Right lobe of liver (tissue), 6 donors: ENCODE measurements at regions not wholly inside any gene's neighbourhood (a gene's known extent, or its start where the extent isn't known, plus 50 kb on each side); places are given as distances from the start of the nearest gene placed in this dataset.

ENCODE experiments used
- ATAC-seq, 4 donors: fragments of 200-7000 bp; cut with Tn5 transposase; one replicate each; pipeline ENCODE4 v1.9.1; 2020; ENCODE audit warnings: mild to moderate bottlenecking in 4 of 4, moderate library complexity in 4 of 4
- DNase-seq, 3 donors: peaks; one replicate each; pipeline ENCODE4 v3.0.0-alpha.2; 2020
- H3K27ac ChIP-seq, 3 donors: fragments of 200-600 bp; one replicate each; pipeline ENCODE4 v1.8.0; 2022
- H3K27me3 ChIP-seq, 2 donors: fragments of 200-600 bp; one replicate each; pipeline ENCODE4 v1.8.0; 2022
- H3K36me3 ChIP-seq, 4 donors: fragments of 200-600 bp; sonication (generic) in 1 of 4; one replicate each; pipeline versions ENCODE4 v1.5.1 to v1.8.0; 2017 to 2022; ENCODE audit warnings: control low read depth in 1 of 4
- H3K4me1 ChIP-seq, 4 donors: fragments of 200-600 bp; sonication (generic) in 1 of 4; one replicate each; pipeline versions ENCODE4 v1.5.1 to v1.8.0; 2017 to 2022; ENCODE audit warnings: control low read depth in 1 of 4
- H3K4me3 ChIP-seq, 3 donors: fragments of 200-600 bp; one replicate each; pipeline ENCODE4 v1.8.0; 2022
- H3K9me3 ChIP-seq, 4 donors: fragments of 200-600 bp; sonication (generic) in 1 of 4; one replicate each; pipeline versions ENCODE4 v1.5.1 to v1.8.0; 2017 to 2022; ENCODE audit warnings: control low read depth in 1 of 4
- POLR2A ChIP-seq: fragments of 450-650 bp; IDR thresholded peaks from one replicate; pipeline ENCODE4 v1.6.1; 2017; ENCODE audit warnings: antibody characterized with exemption, mild to moderate bottlenecking
- WGBS: methylation state at CpG from one replicate; pipeline ENCODE4 v1.1.6; 2018; ENCODE audit warnings: low coverage, low lambda C conversion rate; ENCODE audit not compliant: insufficient coverage; ENCODE audit errors: missing lambda C conversion rate; 5-methylcytosine and 5-hydroxymethylcytosine counted together
- intact Hi-C, 2 donors: fragments of 100-400 bp; cut with DNase I; formaldehyde crosslinking; loops; one replicate each; pipeline versions ENCODE4 v1.11.2 to v1.14.1; 2022
- TF ChIP-seq, protein P1 (sequence below), 4 donors: fragments of 200-600 bp in 3 of 4; fragments of 450-650 bp in 1 of 4; IDR thresholded peaks; one replicate each; pipeline versions ENCODE4 v1.5.1 to v1.8.0; 2016 to 2022; ENCODE audit warnings: antibody characterized with exemption in 4 of 4, mild to moderate bottlenecking in 2 of 4
- donor health status: DM: no; HTN: yes; CAD: no.
- donor health status: DM: no; HTN: no; CAD: no.
- donor health status: DM: no; HTN: no; CAD: no.
- donor health status: DM: no; HTN: yes; CAD: no.
- donor health status: DM: no; HTN: yes; CAD: no.

DNA sequence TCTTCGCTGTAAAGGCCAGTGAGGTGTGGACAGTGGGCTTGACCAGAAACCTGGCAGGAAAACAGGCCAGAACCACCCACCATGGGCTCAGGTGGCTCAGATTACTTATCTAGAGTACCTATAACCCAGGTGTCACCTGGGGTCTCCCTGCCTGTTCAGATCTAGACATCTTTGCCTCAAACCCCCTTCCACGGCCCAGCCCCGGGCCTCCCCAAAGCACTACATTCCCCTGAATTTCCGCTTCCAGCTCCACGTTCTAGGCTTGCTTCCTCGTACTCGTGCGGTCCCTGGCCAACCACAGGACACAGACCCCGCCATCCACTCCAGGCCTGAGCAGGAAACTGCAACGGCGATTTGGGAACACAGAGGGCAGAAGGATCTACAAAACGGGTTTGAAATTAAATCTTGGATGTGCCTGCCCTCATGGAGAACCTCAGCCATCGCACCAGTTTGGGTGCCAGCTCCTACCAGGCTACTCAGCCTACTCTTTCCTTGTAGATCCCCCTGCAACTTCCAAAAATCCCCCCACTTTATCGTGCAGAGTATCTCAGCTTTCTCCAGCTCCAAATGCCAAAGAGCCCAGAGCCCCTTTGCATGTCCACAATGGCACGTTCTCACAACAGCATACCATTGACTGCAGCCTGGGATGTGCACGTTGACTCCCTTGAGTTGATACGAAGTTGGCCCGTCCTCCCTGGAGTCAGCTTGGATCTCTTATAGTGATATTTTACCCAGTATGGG is 62.7 kb upstream of the CACUL1 start:
- no peak for DNase-seq
- H3K4me3 ChIP-seq = no peak overlapping the region
- H3K36me3 ChIP-seq = no peaks in the 10 kb centered on the region
- H3K27ac ChIP-seq = no peak overlapping the region
- TF ChIP-seq POLR2A = no peak
- TF ChIP-seq, protein P1, sequence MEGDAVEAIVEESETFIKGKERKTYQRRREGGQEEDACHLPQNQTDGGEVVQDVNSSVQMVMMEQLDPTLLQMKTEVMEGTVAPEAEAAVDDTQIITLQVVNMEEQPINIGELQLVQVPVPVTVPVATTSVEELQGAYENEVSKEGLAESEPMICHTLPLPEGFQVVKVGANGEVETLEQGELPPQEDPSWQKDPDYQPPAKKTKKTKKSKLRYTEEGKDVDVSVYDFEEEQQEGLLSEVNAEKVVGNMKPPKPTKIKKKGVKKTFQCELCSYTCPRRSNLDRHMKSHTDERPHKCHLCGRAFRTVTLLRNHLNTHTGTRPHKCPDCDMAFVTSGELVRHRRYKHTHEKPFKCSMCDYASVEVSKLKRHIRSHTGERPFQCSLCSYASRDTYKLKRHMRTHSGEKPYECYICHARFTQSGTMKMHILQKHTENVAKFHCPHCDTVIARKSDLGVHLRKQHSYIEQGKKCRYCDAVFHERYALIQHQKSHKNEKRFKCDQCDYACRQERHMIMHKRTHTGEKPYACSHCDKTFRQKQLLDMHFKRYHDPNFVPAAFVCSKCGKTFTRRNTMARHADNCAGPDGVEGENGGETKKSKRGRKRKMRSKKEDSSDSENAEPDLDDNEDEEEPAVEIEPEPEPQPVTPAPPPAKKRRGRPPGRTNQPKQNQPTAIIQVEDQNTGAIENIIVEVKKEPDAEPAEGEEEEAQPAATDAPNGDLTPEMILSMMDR (IDR thresholded peaks at IDR 0.05) = no peak
- ATAC-seq = no peak
- H3K27me3 ChIP-seq = no peaks in the 10 kb centered on the region
- H3K9me3 ChIP-seq = no peaks in the 10 kb centered on the region
- H3K4me1 ChIP-seq = no peaks in the 10 kb centered on the region
- 81% methylated on average over 14 of the region's 18 CpGs for WGBS
- intact Hi-C loops = no loop called here

DNA sequence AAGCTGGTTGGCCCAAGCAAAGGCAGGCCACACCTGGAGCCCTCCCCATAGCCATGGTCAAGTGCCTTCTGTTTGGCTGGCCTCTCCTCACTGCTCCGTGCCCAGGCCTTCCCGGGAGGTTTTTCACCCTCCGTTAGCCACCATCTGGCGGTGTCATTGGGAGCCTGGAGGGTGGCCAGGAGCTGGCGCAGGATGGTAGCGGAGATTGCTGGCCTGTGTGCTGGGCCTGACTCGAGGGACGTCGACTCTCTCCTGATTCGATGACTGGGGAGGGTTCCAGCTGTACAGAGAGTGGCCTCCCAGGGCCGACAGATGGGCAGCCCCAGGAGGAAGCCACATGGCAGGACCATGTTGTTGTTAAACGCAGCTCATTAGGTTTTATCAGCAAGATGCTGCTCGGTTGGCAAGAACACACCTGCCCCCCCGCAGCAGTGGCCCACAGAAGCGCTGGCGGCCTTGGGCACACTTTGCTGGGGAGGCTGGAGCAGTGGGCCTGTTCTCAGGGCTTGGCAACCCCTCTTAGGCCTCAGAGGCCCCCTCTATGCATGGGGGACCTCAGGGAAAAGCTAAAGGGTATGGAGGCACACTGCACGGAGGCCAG is 64.0 kb upstream of the CACUL1 start:
- H3K9me3 ChIP-seq = no peaks in the 10 kb centered on the region
- H3K27ac ChIP-seq = no peak overlapping the region
- intact Hi-C loops = no loop called here
- H3K36me3 ChIP-seq = no peaks in the 10 kb centered on the region
- TF ChIP-seq, protein P1 (IDR thresholded peaks at IDR 0.05) = no peak
- TF ChIP-seq POLR2A = no peak
- no peak overlapping the region for H3K4me3 ChIP-seq
- ATAC-seq (peak in 1 of 4 donors; percentile 18), DNase-seq (no peak)
- no peaks in the 10 kb centered on the region for H3K4me1 ChIP-seq
- no peaks in the 10 kb centered on the region for H3K27me3 ChIP-seq
- 100% methylated on average over 1 of the region's 17 CpGs for whole genome bisulfite sequencing

DNA sequence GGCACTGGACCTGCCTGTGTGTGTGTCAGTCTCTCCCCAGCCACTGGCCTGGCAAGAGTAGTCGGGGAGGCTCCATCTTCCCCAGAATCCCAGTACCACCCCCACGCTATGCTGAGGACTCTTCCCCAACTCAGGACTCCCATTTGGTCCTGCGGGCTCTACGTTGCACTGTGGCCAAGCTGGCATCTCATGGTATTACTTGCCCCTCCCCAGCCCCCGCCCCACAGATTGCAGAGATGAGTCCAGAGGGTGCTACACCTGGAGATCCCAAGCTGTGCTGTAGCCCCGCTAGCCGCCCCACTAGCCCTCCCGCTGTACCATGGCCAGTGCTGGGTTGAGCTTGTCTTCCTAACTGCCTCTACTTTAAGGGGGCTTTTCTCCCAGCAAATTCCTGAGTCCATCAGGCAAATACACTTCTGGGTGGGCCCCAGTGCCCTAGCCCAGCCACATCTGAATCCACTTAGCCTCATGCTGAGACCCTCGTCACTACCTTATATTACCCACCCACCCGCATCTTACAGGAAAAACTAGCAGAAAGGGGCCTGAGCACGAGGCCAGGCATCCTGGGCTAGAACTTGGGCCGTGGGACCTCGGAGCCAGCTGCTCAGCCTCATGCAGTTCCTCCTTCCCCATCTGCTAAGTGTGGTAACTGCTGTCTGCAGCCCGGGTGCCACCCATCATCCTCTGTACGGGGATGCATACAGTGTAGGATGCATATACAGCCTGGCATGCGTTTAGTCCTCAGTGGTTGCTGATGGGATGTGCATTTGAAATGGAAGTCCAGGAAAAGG is 65.8 kb upstream of the CACUL1 start:
- Histone ChIP-seq H3K36me3 (no peaks in the 10 kb centered on the region), H3K9me3 (no peaks in the 10 kb centered on the region), H3K4me1 (no peaks in the 10 kb centered on the region), H3K27me3 (no peaks in the 10 kb centered on the region), H3K27ac (no peak overlapping the region), H3K4me3 (no peak overlapping the region)
- TF ChIP-seq, protein P1 (IDR thresholded peaks at IDR 0.05) = no peak
- no peak for TF ChIP-seq POLR2A
- intact Hi-C loops = no loop called here
- WGBS = 79% methylated on average over 11 of the region's 16 CpGs
- ATAC-seq = no peak
- no peak for DNase-seq

DNA sequence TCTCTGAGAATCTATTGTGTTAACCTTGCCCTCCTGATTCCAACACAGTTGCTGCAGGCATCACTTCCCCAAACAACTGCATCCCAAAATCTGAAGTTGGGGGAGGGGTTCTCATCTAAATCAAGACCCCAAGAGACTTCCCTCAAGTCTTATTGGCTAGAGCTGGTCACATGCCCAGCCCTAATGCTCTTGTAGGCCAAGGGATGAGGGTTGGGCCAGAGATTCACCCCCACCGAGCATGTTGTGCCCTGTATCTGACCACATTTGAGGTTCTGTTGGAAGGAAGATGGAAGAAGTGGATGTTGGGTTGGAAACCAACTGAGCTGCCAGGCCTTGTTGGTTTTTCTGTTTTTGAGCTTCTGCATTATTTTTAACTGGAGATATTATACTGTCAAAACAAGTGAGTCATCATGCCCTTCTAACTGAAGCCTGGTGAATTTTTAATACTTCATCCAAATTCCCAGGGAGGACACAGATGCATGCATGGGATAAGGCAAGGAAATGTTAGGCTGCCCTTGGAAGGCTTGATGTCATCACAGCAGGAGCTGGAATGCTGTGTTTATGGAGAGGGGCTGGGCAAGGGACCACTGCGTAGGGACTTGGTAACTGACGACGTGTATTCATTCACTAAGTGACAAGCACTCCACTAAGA is 68.6 kb upstream of the CACUL1 start:
- Histone ChIP-seq H3K4me3 (no peak overlapping the region), H3K9me3 (no peaks in the 10 kb centered on the region), H3K36me3 (no peaks in the 10 kb centered on the region), H3K27ac (no peak overlapping the region), H3K27me3 (no peaks in the 10 kb centered on the region), H3K4me1 (no peaks in the 10 kb centered on the region)
- DNase-seq (no peak), ATAC-seq (no peak)
- 89% methylated on average over 3 of the region's 4 CpGs for WGBS
- intact Hi-C loops = no loop called here
- TF ChIP-seq, protein P1 (IDR thresholded peaks at IDR 0.05) = no peak
- no peak for TF ChIP-seq POLR2A
